HG03095 (cell line): ENCODE measurements at regions not wholly inside any gene's neighbourhood (a gene's known extent, or its start where the extent isn't known, plus 50 kb on each side); places are given as distances from the start of the nearest gene placed in this dataset.

Experiments
- ATAC-seq: cut with Tn5 transposase; IDR thresholded peaks from one replicate; pipeline ENCODE4 v1.9.1; 2021; ENCODE audit warnings: moderate library complexity; ENCODE audit not compliant: unreplicated experiment

- ATAC-seq: no peak
These were observed 265.9 kb upstream of the SLC24A2 start for GRCh38 chr9:20054734-20055133.

- ATAC-seq: no peak
These were observed 260.1 kb upstream of the SLC24A2 start for GRCh38 chr9:20048985-20049384.

- no peak for ATAC-seq
These were observed 259.6 kb upstream of the SLC24A2 start for GRCh38 chr9:20048437-20048836.

GRCh38 chr9:20044686-20045085 is 255.8 kb upstream of the SLC24A2 start:
- no peak for ATAC-seq

- peak; percentile 32 for ATAC-seq
These were observed 254.6 kb upstream of the SLC24A2 start for GRCh38 chr9:20043461-20043860.

GRCh38 chr9:20043035-20043434 is 254.2 kb upstream of the SLC24A2 start:
- ATAC-seq: peak; percentile 52

- no peak for ATAC-seq
These were observed 253.4 kb upstream of the SLC24A2 start for GRCh38 chr9:20042128-20042711.

- ATAC-seq: no peak
These were observed 252.9 kb upstream of the SLC24A2 start for GRCh38 chr9:20041697-20042081.

GRCh38 chr9:20040991-20041696 is 252.3 kb upstream of the SLC24A2 start:
- no peak for ATAC-seq

- no peak for ATAC-seq
These were observed 248.9 kb upstream of the SLC24A2 start for GRCh38 chr9:20037699-20038098.

GRCh38 chr9:20033511-20033910 is 244.7 kb upstream of the SLC24A2 start:
- no peak for ATAC-seq

GRCh38 chr9:20032413-20033006 is 243.7 kb upstream of the SLC24A2 start:
- no peak for ATAC-seq

- no peak for ATAC-seq
These were observed 243.0 kb upstream of the SLC24A2 start for GRCh38 chr9:20031836-20032235.

GRCh38 chr9:20030671-20031070 is 241.8 kb upstream of the SLC24A2 start:
- no peak for ATAC-seq

- ATAC-seq: no peak
These were observed 241.4 kb upstream of the SLC24A2 start for GRCh38 chr9:20030221-20030620.

- no peak for ATAC-seq
These were observed 240.0 kb upstream of the SLC24A2 start for GRCh38 chr9:20028849-20029231.

- ATAC-seq: no peak
These were observed 239.5 kb upstream of the SLC24A2 start for GRCh38 chr9:20028192-20028848.

- ATAC-seq: no peak
These were observed 235.2 kb upstream of the SLC24A2 start for GRCh38 chr9:20023961-20024571.

- ATAC-seq: no peak
These were observed 234.5 kb upstream of the SLC24A2 start for GRCh38 chr9:20023210-20023905.

GRCh38 chr9:20022410-20022809 is 233.6 kb upstream of the SLC24A2 start:
- no peak for ATAC-seq

GRCh38 chr9:20016611-20017010 is 227.8 kb upstream of the SLC24A2 start:
- ATAC-seq: no peak
